Spinal cord (tissue), 9 donors: ENCODE measurements at regions not wholly inside any gene's neighbourhood (a gene's known extent, or its start where the extent isn't known, plus 50 kb on each side); places are given as distances from the start of the nearest gene placed in this dataset.
"Not testable (repeated sequence)": the region's sequence is repeated elsewhere in the genome, so short reads cannot be mapped to it uniquely, and the experiment has no call there.

Source experiments
- DNase-seq, 6 donors: peaks; one replicate each; pipeline versions ENCODE4 v3.0.0 to v3.0.0-alpha.2; 2013 to 2015; ENCODE audit warnings: low spot score in 6 of 6, low read depth in 4 of 6
- H3K27ac ChIP-seq: one replicate; pipeline ENCODE4 v1.5.1; 2013; ENCODE audit warnings: low read depth, low read length, control low read depth
- H3K27me3 ChIP-seq: one replicate; pipeline ENCODE4 v1.6.1; 2013; ENCODE audit warnings: low read length; ENCODE audit not compliant: control insufficient read depth, insufficient read depth
- H3K36me3 ChIP-seq: one replicate; pipeline ENCODE4 v1.6.1; 2013; ENCODE audit warnings: low read length; ENCODE audit not compliant: control insufficient read depth, insufficient read depth
- H3K4me1 ChIP-seq: one replicate; pipeline ENCODE4 v1.6.1; 2013; ENCODE audit warnings: low read length; ENCODE audit not compliant: control insufficient read depth, insufficient read depth
- H3K4me3 ChIP-seq: one replicate; pipeline ENCODE4 v1.5.1; 2013; ENCODE audit warnings: low read depth, low read length, control low read depth
- H3K9me3 ChIP-seq: one replicate; pipeline ENCODE4 v1.6.1; 2013; ENCODE audit warnings: low read length; ENCODE audit not compliant: control insufficient read depth, insufficient read depth
- WGBS: methylation state at CpG from one replicate; pipeline ENCODE4 v1.1.5; 2013; ENCODE audit warnings: missing lambda C conversion rate; ENCODE audit not compliant: insufficient coverage; 5-methylcytosine and 5-hydroxymethylcytosine counted together
- donor health status: healthy.

DNA sequence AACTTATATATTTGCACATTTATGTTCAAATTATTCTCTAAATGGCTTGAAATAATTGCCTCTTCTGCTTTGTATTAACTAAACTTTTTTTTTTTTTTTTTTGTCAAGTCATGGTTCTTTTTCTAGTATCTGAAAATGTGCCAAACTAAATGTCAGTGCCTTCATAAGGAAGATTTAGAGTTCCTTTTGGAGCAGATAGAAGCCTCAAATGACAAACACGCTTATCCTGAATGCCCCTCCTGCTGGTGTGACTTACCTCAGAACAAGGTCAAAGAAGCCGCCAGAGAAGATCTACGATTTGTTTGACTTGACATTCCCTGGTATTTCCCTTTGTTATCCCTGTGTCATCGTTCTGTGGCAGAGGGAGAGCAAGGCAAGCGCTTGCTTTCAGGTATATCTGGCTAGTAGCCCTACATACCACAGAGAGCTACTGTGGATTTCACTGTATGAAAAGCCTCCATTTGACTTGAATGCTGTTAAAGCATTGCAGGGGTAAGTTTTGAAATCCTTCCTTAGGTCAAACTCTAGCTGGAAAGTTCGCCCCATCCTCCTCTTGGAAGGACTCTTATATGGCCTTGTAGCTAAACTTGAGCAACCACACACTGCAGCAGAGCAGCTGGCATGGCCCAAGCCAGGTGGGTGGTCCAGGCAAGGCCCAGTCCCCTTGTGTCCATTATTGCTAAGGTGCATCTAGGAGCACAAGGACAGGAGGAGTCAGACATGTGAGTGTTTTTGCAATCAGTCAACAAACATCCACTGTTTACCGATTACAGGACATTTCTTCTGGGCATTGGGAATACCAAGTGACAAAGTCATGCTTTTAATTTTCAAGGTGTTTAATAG lies 285.4 kb upstream of the USP25 start:
- peak in 1 of 6 donors; percentile 14 for DNase-seq
- H3K4me3 ChIP-seq, result no peak overlapping the region
- H3K27me3 ChIP-seq, result no peaks in the 10 kb centered on the region
- no peaks in the 10 kb centered on the region for H3K4me1 ChIP-seq
- H3K36me3 ChIP-seq, result no peaks in the 10 kb centered on the region
- 50% methylated on average over 5 of the region's 7 CpGs for WGBS
- H3K9me3 ChIP-seq, result peaks cover 4% of the 10 kb centered on the region
- no peak overlapping the region for H3K27ac ChIP-seq

DNA sequence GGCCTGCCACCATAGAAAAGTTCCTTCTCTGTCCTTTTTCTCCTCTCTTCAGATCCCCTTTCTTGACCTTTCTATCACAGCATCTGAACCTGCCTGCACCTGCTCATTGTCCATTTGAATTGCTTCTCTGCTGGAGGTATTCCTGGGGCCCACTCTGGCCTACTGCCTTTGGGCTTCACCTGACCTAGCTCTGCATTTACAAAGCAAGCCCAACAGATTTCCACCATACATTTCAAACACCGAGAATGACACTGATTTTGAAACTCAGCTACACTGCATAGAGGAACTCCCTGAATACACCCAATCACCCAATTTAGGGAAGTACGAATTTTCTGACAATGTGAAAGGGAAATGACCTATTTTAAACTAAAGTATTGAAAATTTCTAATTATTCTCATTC lies 284.5 kb upstream of the USP25 start:
- no peaks in the 10 kb centered on the region for H3K27me3 ChIP-seq
- WGBS, result no CpG with 5 or more reads among the region's 2 CpGs
- no peak overlapping the region for H3K27ac ChIP-seq
- no peak overlapping the region for H3K4me3 ChIP-seq
- H3K4me1 ChIP-seq, result no peaks in the 10 kb centered on the region
- H3K36me3 ChIP-seq, result no peaks in the 10 kb centered on the region
- DNase-seq, result no peak
- H3K9me3 ChIP-seq, result peaks cover 4% of the 10 kb centered on the region

DNA sequence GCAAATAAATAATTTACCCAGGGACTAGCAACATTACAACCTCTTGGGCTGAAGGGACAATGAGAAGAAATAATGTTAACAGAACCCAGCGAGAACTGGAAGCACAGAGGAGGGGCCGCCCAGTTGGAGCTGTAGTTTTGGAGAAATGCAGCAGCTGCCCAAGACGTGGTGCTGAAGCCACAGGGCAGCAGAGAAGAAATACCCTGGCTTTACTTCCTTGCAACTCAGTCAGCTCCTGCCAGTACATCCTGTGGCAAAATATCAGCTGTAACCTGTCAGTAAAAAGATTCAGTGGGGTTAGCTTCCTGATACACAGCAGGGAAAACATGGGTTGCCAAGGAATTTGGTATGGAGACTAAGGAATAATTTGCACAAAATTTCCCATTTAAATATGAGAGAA lies 283.6 kb upstream of the USP25 start:
- peaks cover 4% of the 10 kb centered on the region for H3K9me3 ChIP-seq
- no peak overlapping the region for H3K4me3 ChIP-seq
- no peak overlapping the region for H3K27ac ChIP-seq
- H3K4me1 ChIP-seq, result no peaks in the 10 kb centered on the region
- no peaks in the 10 kb centered on the region for H3K36me3 ChIP-seq
- WGBS, result 45% methylated on average over 3 of the region's 3 CpGs
- DNase-seq, result no peak
- H3K27me3 ChIP-seq, result no peaks in the 10 kb centered on the region

DNA sequence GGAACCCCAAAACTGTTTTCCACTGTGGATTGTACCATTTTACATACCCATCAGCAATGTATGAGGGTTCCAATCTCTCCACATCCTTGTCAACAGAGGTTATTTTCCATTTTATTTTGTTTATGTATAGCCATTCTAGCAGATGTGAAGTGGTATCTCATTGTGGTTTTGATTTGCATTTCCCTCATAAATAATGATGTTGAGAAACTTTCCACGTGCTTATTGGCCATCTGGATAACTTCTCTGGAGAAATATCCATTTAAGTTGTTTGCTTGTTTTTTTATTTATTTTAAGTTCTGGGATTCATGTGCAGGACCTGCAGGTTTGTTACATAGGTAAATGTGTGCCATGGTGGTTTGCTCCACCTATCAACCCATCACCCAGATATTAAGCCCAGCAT lies 280.2 kb upstream of the USP25 start:
- H3K27ac ChIP-seq, result no peak overlapping the region
- H3K4me3 ChIP-seq, result no peak overlapping the region
- no peaks in the 10 kb centered on the region for H3K4me1 ChIP-seq
- no peaks in the 10 kb centered on the region for H3K36me3 ChIP-seq
- no CpG with 5 or more reads among the region's 1 CpG for WGBS
- H3K9me3 ChIP-seq, result peaks cover 4% of the 10 kb centered on the region
- no peaks in the 10 kb centered on the region for H3K27me3 ChIP-seq
- DNase-seq, result no peak

DNA sequence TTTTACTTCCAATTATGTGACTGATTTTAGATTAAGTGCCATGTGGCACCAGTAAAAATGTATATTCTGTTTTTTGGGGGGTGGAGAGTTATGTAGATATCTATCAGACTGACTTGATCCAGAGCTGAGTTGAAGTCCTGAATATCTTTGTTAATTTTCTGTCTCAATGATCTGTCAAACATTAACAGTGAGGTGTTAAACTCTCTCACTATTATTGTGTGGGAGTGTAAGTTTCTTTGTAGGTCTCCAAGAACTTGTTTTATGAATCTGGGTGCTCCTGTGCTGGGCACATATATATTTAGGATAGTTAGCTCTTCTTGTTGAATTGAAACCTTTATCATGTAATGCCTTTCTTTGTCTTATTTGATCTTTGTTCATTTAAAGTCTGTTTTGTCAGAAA lies 276.5 kb upstream of the USP25 start:
- no peaks in the 10 kb centered on the region for H3K4me1 ChIP-seq
- H3K27ac ChIP-seq, result no peak overlapping the region
- H3K27me3 ChIP-seq, result no peaks in the 10 kb centered on the region
- DNase-seq, result no peak
- H3K9me3 ChIP-seq, result no peaks in the 10 kb centered on the region
- H3K36me3 ChIP-seq, result no peaks in the 10 kb centered on the region
- no peak overlapping the region for H3K4me3 ChIP-seq

DNA sequence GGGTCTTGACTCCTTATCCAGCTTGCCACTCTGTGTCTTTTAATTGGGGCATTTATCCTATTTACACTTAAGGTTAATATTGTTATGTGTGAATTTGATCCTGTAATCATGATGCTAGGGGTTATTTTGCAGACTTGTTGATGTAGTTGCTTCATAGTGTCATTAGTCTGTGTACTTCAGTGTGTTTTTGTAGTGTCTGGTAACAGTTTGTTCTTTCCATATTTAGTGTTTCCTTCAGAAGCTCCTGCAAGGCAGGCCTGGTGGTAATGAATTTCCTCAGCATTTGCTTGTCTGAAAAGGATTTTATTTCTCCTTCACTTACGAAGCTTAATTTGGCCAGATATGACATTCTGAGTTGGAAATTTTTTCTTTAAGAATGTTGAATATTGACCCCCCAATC lies 276.0 kb upstream of the USP25 start:
- H3K27ac ChIP-seq, result not testable (repeated sequence)

DNA sequence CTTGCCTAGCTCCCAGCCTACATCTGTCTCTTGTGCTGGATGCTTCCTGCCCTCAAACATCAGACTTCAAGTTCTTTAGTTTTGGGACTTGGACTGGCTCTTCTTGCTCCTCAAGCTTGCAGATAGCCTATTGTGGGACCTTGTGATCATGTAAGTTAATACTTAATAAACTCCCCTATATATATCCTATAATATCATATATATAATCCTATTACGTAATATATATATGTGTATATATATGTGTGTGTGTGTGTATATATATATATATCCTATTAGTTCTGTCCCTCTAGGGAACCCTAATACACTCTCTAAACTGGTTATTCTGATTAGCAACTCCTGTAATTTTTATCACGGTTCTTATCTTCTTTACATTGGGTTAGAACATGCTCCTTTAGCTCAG lies 274.9 kb upstream of the USP25 start:
- H3K27me3 ChIP-seq, H3K36me3 ChIP-seq, H3K9me3 ChIP-seq, H3K27ac ChIP-seq, DNase-seq, H3K4me3 ChIP-seq, H3K4me1 ChIP-seq: not testable (repeated sequence)
- WGBS, result no CpG with 5 or more reads among the region's 2 CpGs

More for the DNA sequence above, 276.0 kb upstream of the USP25 start:
- WGBS, result no CpG with 5 or more reads among the region's 1 CpG
- H3K4me1 ChIP-seq, H3K4me3 ChIP-seq, H3K36me3 ChIP-seq, H3K27me3 ChIP-seq, H3K9me3 ChIP-seq, DNase-seq: not testable (repeated sequence)

DNA sequence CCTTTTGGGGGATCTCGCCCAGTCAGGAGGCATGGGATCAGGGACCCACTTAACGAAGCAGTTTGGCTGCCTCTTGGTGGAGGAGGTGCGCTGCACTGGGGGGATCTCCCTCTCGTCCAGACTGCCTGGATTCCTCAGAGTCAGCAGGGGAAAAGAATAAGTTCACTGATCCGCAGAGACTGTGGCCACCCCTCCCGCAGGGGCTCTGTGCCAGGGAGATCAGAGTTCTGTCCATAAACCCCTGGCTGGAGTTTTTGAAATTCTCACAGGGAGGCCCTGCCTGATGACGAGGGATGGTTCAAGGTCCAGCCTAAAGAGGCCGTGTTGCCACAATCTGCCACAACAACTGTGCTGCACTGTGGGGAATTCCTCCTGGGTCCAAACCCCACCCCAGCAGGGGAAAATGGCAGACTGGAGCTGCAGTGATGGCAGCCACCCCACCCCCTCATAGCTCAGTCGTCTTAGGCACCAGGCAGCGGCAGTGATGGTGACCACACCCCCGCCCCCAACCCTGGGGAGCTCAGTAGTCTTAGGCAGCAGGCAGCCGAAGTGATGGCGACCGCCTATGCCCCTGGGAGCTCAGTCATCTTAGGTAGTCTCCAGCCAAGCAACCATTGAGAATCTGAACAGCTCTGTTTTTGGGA lies 273.8 kb upstream of the USP25 start:
- DNase-seq, result no peak
- 92% methylated on average over 12 of the region's 14 CpGs for WGBS
- no peak overlapping the region for H3K4me3 ChIP-seq

DNA sequence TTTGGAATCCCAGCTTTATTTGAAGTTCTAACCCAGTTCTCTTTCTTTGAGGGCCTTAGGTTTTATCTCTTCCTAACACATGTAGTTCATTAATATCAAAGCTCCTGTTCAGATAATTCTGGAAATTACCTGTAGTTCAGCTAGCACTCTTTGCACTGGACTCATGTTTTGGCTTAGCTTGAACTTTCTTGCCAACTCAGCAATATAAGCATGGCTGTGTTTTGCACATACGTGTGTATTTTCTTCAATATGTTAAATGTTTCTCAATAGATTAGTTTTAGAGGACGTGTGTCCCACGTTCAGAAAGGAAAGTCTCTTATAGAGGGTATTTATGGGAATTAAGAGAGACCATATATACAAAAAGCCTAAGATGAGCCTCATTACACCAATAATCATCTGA lies 271.8 kb upstream of the USP25 start:
- WGBS, result no CpG with 5 or more reads among the region's 3 CpGs

More for the DNA sequence above, 273.8 kb upstream of the USP25 start:
- no peaks in the 10 kb centered on the region for H3K4me1 ChIP-seq
- no peak overlapping the region for H3K27ac ChIP-seq
- H3K9me3 ChIP-seq, result no peaks in the 10 kb centered on the region
- no peaks in the 10 kb centered on the region for H3K27me3 ChIP-seq
- H3K36me3 ChIP-seq, result no peaks in the 10 kb centered on the region

DNA sequence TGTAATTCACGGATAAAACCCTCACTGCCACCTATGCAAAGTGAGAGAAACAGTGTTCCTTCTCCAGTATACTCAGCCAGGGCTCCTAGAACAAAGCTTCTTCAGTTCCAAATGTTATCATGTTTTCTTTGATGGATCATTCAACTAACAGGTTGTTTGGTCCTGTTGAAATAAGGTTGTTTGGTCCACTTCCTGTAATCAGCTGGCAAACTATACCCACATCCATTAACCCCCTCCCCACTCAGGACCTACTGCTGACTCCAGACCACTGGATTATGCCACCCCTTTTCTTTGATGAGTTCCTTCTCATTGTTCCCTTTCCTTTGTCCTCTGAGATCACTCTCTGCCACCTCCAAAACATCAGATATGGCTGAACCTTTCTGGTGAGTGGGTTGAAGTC lies 267.7 kb upstream of the USP25 start:
- Histone ChIP-seq H3K9me3 (no peaks in the 10 kb centered on the region), H3K36me3 (no peaks in the 10 kb centered on the region), H3K4me1 (no peaks in the 10 kb centered on the region), H3K27me3 (no peaks in the 10 kb centered on the region), H3K27ac (no peak overlapping the region), H3K4me3 (no peak overlapping the region)
- DNase-seq, result no peak
- WGBS, result 100% methylated on average over 1 of the region's 1 CpG

More for the DNA sequence above, 271.8 kb upstream of the USP25 start:
- Histone ChIP-seq H3K36me3 (no peaks in the 10 kb centered on the region), H3K27ac (no peak overlapping the region), H3K4me1 (no peaks in the 10 kb centered on the region), H3K4me3 (no peak overlapping the region), H3K9me3 (no peaks in the 10 kb centered on the region), H3K27me3 (no peaks in the 10 kb centered on the region)
- DNase-seq, result no peak
